ENCODE measurements at regions not wholly inside any gene's neighbourhood (a gene's known extent, or its start where the extent isn't known, plus 50 kb on each side); places are given as distances from the start of the nearest gene placed in this dataset.

DNA sequence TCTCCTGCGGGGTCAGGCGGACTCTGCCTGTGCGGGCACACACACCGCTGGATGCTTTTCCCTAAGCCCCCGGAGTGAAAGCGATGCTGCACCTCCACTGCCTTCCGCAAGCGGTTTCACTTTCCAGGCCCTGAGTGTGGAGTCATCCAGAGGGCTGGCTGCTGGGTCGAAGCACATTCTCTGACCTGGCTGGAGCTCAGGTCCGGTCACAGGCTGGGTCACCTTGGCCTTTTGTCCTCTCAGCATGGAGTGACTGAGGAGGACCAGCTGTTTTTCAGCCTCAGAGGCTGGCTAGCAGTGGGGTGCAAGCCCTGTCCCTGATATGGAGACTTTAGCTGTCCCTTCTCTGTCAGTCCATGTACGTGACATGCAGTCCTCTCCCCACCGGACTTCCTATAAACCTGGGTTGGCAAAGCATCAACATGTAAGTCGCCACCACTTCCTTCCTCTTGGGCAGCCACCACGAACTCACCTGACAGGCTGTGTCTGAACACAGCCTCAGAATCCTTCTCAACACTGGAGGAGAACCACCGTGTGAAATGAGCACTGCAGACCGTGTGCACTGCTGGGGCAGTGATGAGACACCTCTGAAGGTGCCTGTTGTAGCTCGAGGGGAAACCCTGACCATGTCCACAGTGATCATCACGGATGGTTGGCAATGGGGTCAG, 51.3 kb downstream of the GADD45G start:
- no peak for DNase-seq

DNA sequence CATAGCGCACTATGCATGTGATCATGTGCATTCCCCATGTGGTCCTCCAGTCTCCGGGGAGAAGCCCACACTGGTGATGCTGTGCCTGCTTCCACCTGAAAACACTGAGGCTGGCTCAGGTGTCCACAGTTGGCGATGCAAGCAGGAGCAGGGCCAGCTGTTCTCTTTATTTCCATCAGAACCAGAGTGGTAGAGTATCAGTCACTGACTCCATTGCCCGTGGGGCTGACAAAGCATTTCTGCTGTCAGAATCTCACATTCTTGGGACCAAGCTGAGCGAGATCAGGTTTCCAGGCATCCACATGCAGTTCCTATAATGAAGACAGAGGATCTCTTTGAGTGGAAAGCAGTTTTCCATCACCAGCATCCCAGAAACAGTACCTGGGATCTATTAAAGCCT, 52.5 kb downstream of the GADD45G start:
- DNase-seq, result no peak

DNA sequence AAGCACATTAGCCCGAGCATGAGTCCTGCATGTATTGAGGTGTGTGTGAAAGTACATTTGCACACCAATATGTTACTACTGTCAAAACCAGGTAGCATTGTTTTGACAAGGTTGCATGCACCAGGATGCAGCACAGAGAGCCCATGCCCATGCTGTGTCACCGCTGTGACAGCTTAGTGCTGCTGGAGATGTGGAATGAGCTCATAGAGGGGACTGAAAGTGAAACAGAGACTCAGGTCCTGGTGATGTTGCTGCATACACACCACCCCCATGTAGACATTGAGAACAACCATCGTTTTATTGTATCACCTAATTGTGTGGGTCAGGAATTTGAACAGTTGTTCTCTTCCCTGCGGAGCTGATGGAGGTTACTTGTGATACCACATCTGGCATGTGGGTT, 53.0 kb downstream of the GADD45G start:
- no peak for DNase-seq

DNA sequence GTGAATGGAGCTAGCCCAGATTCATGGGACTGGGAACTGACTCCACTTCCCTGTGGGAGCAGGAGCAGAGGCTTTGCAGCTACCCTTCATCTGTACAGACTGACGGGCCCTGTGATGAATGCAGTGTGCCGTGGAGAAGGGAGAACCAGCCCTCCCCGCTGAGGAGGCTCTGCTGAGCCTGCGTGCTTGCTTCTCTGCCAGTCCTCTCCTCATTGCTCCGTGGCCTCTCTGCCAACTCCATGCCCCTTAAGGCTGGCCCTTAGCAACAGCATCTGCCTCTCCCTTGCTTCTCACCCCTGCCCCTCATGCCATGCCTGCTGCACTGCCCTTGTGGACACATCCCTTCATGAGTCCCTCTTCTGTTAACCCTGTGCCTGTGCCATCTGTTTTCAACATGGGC, 53.6 kb downstream of the GADD45G start:
- DNase-seq, result no peak

DNA sequence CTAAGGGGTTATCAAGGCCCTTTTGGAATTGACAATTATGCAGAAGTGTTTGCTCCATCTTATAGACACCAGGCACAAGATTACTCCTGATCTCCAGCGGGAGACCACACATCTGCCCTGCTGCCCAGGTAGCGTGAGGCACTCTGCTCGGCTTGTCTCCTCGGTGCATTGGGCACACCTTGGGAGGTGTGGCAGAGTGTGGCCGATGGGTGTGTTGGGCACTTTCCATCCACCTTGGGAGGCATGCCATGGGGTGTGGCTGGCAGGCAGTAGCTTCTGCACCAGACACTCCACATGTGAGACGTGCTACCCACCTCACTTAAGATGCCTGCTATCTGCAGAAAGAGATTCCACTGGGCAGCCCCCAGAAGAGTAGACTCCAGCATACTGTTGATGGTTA, 54.1 kb downstream of the GADD45G start:
- DNase-seq, result no peak

DNA sequence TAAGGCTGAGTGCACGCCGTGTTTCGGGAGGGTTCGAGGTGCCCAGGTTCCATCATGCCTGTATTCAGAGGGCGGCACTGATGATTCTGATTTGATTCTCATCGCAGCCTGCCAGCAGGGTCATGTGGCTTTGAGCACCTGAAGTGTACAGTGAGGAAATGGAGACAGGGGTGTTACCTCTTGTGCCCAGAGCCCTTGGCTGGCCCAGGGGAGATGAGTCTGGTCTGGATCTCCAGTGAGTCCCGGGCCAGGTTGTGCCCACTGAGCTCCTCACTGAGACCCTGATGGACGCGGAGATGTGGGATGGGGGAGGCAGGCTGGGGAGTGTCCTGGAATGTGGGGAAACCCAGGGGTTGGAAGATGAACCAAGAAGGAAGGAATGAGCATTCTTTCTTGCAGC, 54.7 kb downstream of the GADD45G start:
- DNase-seq, result no peak

DNA sequence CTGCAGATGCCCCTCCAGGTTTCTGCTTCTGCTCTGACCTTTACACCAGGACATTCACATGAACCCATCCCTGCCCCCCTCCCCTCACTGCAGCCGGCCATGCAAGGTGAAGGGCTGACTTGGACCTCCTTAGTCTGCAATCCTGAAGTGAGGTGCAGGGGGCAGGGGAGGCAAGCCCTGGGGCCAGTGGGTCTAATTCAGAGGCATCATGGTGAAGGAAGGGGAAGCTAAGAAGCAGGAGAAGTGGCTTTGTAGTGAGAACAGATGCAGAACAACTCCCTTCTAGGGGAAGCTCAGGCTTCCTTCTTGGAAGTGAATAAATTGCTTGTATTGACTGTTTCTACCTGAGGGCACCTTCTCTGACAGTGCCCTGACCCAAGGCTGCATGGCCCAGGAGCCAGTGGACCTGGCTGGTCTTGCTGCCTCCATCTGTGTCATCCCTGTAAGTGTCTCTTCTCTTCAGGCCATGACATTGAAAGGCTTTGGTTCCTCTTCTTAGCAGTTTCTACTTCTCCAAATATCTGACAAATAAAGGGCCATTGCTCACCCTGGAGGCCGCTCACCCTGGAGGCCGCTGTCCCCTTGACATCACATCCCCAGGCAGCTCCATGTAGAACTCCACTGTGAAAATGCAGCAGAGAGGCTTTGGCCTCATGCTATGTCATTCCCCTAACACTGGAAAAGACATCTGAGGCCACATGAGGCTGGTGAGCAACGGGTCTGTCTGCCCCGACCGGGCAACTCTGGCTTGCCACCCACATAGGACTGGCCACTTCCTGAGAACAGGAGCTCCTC, 55.3 kb downstream of the GADD45G start:
- DNase-seq, result no peak

DNA sequence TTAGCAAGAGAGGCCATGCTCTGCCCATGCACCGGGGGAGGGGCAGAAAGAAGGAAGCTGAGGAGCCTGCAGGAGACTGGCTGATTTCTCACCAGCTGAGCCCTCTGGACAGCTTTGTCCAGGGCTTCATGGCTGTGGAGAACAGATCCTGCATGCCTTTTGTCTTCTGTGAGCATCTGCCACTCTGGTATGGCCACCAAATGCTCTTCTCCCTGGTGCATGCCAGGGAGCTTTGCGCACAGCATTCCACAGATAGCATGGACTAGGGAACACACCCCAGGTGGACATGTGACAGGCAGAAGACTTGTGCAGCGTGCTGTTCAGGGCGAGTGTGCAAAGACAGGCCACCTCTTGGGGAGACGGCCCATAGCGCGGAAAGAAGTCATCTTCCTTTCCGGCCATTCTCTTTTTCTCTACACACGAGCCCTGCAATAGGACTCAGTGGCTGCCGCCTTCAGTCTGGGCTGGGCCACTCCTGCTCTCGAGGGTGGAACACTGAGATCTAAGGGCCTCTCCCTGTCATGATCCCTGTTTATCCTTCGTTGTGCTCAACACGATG, 56.7 kb downstream of the GADD45G start:
- no peak for DNase-seq

DNA sequence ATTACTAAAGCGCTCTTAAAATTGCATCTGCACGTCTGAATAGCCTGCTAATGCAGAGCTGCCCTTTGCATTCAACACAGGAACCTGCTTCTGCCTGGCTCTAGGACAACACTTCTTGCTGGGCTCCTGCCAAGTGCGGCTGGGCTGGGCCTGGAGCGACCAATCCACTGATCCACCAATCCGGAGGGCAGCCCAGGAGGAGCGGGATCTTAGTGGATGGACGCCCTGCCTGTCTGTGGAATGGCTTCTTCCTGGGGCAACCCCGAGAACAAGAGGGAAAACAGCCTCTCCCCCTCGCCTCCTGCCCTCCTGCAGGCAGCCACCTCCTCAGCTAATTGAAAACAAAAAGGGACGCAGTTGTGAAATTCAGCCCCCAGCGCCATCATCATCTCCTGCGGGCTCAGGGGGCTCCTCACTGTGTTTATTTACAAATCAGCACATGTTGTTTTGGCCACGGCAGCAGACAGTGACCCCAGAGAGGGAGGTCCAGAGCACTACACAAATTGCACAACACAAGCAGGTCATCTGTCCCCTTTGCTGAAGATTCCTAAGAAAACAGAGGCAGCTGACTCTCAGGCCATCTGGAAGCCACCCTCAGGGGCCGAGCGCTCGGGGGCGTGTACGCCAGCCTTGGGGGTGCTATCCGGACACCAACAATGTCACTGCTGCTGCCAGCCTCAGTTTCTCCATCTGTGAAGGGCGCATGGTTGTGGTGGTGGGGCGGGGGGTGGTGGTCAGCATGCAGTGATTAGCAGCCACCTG, 57.3 kb downstream of the GADD45G start:
- no peak for DNase-seq

DNA sequence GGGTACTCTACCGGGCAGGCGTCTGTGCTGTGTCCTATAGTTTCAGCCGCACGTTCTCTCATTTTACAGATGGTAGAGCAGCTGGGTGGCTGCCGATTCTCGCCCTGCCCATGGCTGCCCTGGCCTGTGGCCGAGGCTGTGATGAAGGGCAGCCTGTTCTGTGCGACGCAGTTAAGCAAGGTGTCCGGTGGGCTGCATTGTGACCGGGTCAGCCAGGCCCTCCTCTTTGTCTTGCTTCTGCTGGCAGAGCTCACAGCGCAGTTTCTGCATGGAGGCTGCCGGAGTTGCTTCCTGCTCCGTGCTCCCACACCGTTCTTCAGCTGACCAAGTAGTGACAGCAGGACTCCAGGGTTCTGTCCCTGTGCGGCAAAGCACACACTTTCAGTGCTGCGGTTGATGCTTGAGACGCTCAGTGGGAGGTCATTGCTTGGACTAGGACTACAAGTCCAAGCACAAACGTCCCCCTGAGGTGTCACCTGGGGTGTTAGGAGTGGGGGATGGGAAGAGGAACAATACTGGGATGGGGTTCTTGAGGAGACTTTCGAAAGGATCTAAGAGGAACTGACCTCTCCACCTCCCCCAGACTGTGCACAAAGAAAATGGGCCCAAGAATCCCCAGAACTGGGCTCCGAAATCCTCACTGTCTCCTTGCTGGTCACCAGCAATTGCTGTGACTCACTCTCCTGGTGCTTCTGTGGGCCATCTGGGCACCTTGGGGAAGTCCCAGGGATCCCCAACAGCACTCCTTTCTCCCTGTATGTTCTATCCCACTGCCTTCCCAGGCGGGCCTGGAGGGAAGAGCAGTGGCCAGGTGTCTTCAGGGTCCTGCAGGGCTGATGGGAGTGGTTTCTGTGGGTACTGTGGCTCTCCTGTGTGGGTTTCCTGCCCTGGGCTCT, 58.2 kb downstream of the GADD45G start:
- DNase-seq, result no peak

DNA sequence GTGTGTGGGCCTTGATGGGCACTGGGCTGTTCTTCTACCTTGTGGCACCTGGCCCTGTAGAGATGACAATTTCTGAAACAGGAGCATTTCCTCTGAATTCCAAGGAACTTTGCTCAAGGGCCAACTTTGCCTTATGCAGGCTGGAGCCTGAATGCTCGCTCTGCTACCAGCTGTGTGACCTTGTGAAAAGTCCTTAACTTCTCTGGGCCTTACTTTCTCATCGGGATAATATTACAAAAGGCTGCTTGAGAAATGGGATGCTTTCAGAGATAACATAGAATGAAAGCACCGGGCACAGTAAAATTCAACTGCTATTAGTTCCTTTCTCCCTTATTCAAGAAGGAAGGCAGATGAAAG, 58.8 kb downstream of the GADD45G start:
- no peak for DNase-seq

DNA sequence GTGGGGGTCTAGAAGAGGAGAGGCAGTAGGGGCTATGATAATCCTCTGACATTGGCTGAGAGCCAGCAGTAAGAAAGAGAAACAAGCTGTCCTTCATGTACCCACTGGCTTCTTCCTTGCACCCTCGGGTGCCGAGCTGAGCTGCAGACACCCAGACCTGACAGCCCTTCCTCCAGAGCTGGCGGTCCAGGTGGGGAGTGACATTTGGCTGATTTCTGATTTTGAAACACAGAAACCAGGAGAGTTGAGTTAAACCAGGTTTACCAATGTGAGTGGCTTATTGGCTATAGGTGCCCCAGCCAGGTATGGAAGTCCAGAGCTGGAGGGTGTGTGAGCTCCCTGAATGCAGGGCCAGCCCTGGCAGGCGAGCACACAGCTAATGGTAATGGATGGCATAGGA, 59.2 kb downstream of the GADD45G start:
- no peak for DNase-seq

DNA sequence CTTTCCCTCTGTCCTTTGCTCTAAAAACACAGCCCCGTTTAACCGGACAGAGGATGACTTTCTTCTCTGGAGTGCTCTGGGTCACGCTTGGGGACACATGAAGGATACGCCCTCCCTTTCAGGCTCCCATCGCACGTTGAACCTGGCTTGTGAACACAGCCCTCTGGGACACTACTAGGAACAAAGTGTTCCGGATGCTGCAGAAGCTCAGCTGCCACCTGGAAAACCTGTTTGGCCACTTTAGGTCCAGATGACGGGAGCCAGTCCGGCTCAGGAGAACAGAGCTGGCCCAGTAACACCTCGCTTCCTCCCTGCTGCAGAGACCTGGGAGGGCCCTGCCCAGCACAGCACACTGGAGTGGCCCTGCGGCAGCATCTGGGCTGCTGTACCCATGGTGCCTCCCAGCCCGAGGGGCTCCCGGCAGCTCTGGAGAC, 60.1 kb downstream of the GADD45G start:
- no peak for DNase-seq

DNA sequence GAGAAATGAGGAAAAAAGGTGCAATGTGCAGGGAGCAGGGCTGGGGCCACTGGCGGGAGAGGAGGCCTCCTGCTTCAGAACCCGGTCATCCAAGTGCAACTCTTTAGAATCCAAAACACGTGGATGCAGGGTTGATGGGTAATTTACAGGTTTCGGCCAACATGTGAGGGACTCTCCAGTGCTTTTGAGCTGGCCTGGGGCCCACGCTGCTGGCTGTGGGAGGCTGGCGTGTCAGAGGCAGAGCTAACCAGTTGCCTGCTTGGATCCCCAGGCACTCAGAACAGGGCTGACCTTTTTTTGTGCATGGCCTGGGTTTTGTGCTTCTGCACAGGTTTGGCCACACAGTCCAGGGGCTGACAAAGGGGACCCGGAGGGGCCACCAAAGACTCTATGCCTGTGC, 61.6 kb downstream of the GADD45G start:
- no peak for DNase-seq

DNA sequence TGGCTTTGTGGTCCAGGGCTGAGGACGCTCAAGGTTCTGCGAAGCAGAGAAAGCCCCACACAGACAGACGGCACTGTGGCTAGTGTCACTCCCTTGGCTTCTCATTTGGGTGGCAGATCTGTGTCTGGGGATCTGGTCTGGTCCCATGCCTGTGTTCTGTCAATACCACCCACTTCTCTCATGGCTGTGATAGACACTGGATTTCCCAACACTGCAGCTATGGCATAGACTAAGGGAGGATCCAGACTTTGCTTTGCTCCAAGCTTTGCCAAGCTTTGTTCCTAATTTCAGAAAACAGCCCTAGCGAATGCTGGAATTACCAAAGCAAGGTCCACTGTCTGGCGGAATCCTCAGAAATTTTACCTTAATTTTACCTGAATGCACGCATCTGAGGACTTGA, 62.1 kb downstream of the GADD45G start:
- no peak for DNase-seq

DNA sequence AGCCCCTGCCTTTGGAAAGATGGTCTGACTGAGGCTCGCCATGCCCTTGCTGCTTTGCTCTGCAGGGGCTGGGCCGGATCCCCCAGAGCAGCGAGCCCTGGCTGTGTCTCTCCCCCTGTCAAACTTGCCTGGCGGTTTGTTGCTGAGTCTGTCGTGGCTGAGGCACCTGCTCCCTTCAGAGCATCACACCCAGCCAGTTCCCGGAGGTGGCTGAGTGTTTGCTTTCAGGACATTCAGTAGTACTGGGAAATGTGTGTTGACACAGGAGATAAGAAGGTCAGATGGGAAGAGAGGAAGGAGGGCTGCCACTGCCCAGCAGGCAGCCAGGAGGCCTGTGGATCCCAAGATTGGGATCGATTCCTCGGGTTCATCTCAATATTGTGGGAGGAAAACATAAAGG, 62.9 kb downstream of the GADD45G start:
- DNase-seq, result no peak

DNA sequence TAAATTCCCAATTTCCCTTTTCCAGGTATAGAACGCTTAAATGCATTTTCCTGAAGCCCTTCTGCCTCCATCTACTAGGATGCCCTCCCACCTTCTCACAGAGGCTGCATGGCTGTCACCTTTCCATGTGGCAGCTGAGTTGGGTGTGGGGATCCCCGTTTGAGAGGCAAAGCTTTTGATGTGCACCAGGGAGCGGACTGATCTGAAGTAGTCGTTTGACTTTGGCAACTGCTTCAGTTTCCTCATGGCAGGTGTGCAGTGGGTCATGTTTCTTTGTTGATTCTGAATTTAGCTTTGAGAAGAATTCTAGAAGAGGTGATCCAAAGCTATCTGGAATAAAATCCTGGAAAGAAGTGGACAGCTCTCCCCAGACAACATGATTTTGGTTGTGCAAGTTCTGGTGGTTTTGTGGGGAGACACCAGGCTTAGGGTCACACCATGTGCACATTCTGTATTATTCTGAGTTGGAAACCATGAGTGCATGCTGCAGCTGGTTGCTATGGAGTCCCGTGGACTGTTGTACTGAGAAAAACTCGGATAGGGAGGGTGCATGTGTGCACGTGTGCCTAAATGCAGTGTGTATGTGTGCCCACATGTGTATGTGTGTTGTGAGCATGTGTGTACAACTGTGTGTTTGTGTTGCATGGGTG, 63.5 kb downstream of the GADD45G start:
- no peak for DNase-seq

DNA sequence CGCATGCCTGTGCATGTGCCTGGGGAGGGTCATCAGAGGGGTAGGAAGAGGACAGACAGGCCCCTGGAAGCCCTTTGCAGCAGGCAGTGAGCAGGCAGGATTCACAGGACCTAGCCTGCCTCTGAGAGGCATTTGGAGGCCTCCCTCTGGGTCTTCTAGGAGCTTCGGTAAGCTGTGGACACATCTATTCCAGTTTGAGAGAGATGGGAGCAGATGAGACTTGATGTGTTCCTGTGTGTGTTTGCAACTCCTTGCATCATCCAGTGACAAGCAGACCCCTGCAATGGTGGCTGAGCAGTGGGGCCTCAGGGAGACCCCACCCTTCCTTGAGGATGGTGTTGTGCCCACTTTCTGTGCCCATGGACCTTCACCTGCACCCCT, 64.0 kb downstream of the GADD45G start:
- no peak for DNase-seq

DNA sequence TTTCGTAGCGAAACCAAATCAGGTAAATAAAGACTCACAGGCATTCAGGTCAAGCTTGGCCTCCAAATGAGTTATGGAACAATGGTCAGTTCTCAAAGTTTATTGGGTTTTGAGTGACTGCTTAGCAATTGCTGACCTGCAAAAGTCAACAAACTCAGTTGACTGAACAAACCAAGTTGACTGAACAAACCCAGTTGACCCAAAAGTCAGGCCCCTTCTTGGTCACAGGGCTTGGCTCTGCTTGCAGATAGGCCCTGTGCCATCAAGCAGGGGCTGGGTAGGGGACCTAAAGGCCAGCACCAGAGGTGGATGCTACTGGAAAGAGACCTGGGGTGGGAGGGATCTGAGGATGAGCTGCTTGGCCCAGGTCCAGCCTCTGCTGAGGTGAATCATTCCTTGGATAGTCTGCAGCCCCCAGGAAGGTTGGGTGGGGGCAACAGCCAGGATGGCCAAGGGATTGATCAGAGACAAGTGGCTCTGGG, 64.6 kb downstream of the GADD45G start:
- DNase-seq, result no peak

DNA sequence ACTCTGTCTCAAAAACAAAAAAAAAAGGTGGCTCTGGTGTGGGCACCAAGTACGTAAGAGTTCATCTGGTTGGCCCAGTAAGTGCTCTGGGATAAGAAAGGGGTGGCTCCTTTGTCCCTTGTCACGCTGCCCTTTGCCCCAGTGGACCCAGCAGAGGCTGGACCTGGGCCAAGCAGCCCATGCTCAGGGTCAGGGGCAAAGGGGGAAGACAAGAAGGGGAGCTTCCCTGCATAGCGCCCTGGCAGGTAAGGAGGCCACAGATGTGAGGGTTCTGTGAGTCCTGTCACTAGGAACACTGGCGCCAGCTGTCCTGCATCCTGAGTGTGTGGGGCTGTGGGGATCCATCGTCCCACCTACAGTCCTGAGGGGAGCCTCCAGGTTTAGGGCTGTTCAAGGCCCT, 65.3 kb downstream of the GADD45G start:
- no peak for DNase-seq

DNA sequence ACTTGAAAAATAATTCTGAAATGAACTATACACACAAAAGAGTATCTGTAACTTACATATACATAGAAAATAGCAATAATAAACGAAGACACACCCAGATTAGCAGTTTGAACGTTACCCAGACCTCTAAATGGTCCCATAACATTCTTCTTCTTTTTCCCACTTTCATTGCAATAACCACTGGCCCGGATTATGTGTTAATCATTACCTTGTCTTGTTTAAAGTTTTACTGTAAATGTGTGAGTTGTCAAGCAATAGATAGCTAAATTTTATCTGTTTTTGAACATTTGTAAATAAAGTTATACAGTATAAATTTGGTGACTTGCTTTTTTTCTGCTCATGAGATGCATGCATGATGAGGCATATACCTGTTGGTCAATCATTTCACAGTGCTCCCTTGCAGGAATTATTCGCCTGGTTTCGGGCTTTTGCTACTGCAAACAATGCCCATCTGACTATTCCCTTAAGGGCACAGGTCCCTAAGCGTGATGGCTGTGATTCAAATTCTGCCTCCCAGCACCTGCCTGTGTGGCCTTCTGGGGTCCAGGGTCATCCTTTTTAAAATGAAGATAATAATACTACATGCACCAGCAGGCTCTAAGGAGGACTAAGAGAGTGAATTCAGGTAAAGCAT, 66.1 kb downstream of the GADD45G start:
- no peak for DNase-seq
